ENCODE measurements at regions not wholly inside any gene's neighbourhood (a gene's known extent, or its start where the extent isn't known, plus 50 kb on each side); places are given as distances from the start of the nearest gene placed in this dataset.

- H3K4me3 ChIP-seq, result no peak overlapping the region
- intact Hi-C loops (cut with micrococcal nuclease), result loop anchor here (10.0 kb wide), 1 partner anchor 310 kb away; no protein-coding TSS in a partner anchor
Measured at GRCh38 chr1:245074898-245075297, 79.9 kb upstream of the KIF26B start.

More at GRCh38 chr1:245074898-245075297, 79.9 kb upstream of the KIF26B start:
- ATAC-seq, result no peak
- FAIRE-seq, result no peak
- WGBS (ENCODE audit: insufficient coverage, low coverage, missing lambda C conversion rate), result 64% methylated on average over 5 of the region's 5 CpGs
- no peaks in the 10 kb centered on the region; the same call in 2 of the 3 replicates for H3K36me3 ChIP-seq (ENCODE audit: control insufficient read depth, insufficient read depth, low read length)
- no peak overlapping the region for H3K4me2 ChIP-seq (ENCODE audit: insufficient read depth, low read length)
- DNase-seq (ENCODE audit: extremely low read depth in 1 of 4, low spot score in 3 of 4), result no peak
- H3K4me1 ChIP-seq (replicated peaks in 1 of 2; ENCODE audit: control insufficient read depth in 2 of 2, insufficient read depth in 2 of 2, low read length in 2 of 2), result no peaks in the 10 kb centered on the region
- TF ChIP-seq E4F1 (CRISPR knock-in tag; IDR thresholded peaks at IDR 0.05; ENCODE audit: borderline replicate concordance), result no peak
- no peak for TF ChIP-seq TFAM (CRISPR knock-in tag; conservative IDR thresholded peaks at IDR 0.05)
- TF ChIP-seq MCM3 (IDR thresholded peaks at IDR 0.05), result no peak
- TF ChIP-seq CEBPZ (IDR thresholded peaks at IDR 0.05; ENCODE audit: borderline replicate concordance, low read depth, low read length), result no peak
- no peak for TF ChIP-seq NR3C1 (CRISPR knock-in tag; IDR thresholded peaks at IDR 0.05)
- no peak for TF ChIP-seq ZNF589 (CRISPR knock-in tag; IDR thresholded peaks at IDR 0.05; ENCODE audit: low read depth)
- TF ChIP-seq ZNF77 (CRISPR knock-in tag; IDR thresholded peaks at IDR 0.05), result no peak
- TF ChIP-seq BRCA1 (IDR thresholded peaks at IDR 0.05), result no peak
- no peak for TF ChIP-seq BRCA1 (CRISPR knock-in tag; IDR thresholded peaks at IDR 0.05)
- no peak for TF ChIP-seq CXXC5 (CRISPR knock-in tag; IDR thresholded peaks at IDR 0.05)
- no peak for TF ChIP-seq RCOR1 (IDR thresholded peaks at IDR 0.05; ENCODE audit: borderline replicate concordance in 1 of 2, low read depth in 2 of 2, low read length in 2 of 2)
- TF ChIP-seq NONO (IDR thresholded peaks at IDR 0.05; ENCODE audit: low read depth in 2 of 2, low read length in 1 of 2), result no peak
- TF ChIP-seq HLTF (IDR thresholded peaks at IDR 0.05), result no peak
- TF ChIP-seq ZNF253 (CRISPR knock-in tag; conservative IDR thresholded peaks at IDR 0.05), result no peak
- no peak for TF ChIP-seq IRF9 (tag; IDR thresholded peaks at IDR 0.05)
- no peak for TF ChIP-seq PPARD (CRISPR knock-in tag; IDR thresholded peaks at IDR 0.05)
- TF ChIP-seq ARID1B (IDR thresholded peaks at IDR 0.05), result no peak
- no peak for TF ChIP-seq PRPF4 (IDR thresholded peaks at IDR 0.05; ENCODE audit: insufficient read depth, low read depth, low read length, poor library complexity, severe bottlenecking)
- no peak for TF ChIP-seq ZNF263 (CRISPR knock-in tag; IDR thresholded peaks at IDR 0.05; ENCODE audit: borderline replicate concordance)
- no peak overlapping the region for H3K27ac ChIP-seq (ENCODE audit: extremely low read depth, low read depth, low read length)
- H3K9me1 ChIP-seq (ENCODE audit: control insufficient read depth, insufficient read depth, low read length), result no peaks in the 10 kb centered on the region
- in situ Hi-C loops (cut with MboI), result no loop called here
- ChIA-PET CTCF (ENCODE audit: low intra/inter-chr PET ratio) (no interaction called here), POLR2A (interaction anchor here (0.7 kb wide), 1 partner anchor 93 kb away, joined by 3 read pairs; no protein-coding TSS in a partner anchor)
- no peak overlapping the region for H3K9ac ChIP-seq (ENCODE audit: insufficient read depth in 1 of 2, low read depth in 2 of 2, low read length in 2 of 2)
- H3K27me3 ChIP-seq (ENCODE audit: control insufficient read depth in 2 of 2, insufficient read depth in 2 of 2, low read length in 2 of 2), result no peaks in the 10 kb centered on the region; a peak in 1 of 5 replicates
- H4K20me1 ChIP-seq (replicated peaks; ENCODE audit: control insufficient read depth, insufficient read depth, low read length), result no peaks in the 10 kb centered on the region
- H2AFZ ChIP-seq (ENCODE audit: low read depth, low read length), result no peak overlapping the region
- BruUV-seq (replicated peaks), result no TSS peak
- H3K79me2 ChIP-seq (ENCODE audit: control insufficient read depth, insufficient read depth, low read length), result no peaks in the 10 kb centered on the region
- 0 out of 2 replicates have a peak, but pooled peaks cover 3% of the 10 kb centered on the region for H3K9me3 ChIP-seq (replicated peaks; ENCODE audit: control insufficient read depth, insufficient read depth, low read depth, low read length)

Data from K562 (cell line).